M059J (cell line): ENCODE measurements at regions not wholly inside any gene's neighbourhood (a gene's known extent, or its start where the extent isn't known, plus 50 kb on each side); places are given as distances from the start of the nearest gene placed in this dataset.

Experiments used
- DNase-seq: peaks from one replicate; pipeline ENCODE4 v3.0.0-alpha.2; 2012; ENCODE audit warnings: low read depth

- peak; percentile 4 for DNase-seq
These were observed 484.8 kb upstream of the ID2 start for GRCh38 chr2:8197101-8197500.

GRCh38 chr2:8197825-8198224 is 484.0 kb upstream of the ID2 start:
- no peak for DNase-seq

GRCh38 chr2:8198766-8199382 is 483.0 kb upstream of the ID2 start:
- DNase-seq, result no peak

- peak; percentile 15 for DNase-seq
These were observed 479.7 kb upstream of the ID2 start for GRCh38 chr2:8202132-8202531.

- DNase-seq, result no peak
These were observed 478.5 kb upstream of the ID2 start for GRCh38 chr2:8203364-8203763.

GRCh38 chr2:8204711-8205110 is 477.1 kb upstream of the ID2 start:
- no peak for DNase-seq

GRCh38 chr2:8209494-8209893 is 472.4 kb upstream of the ID2 start:
- DNase-seq, result no peak

GRCh38 chr2:8211384-8211783 is 470.5 kb upstream of the ID2 start:
- DNase-seq, result no peak

- DNase-seq, result no peak
These were observed 469.6 kb upstream of the ID2 start for GRCh38 chr2:8212239-8212638.

- DNase-seq, result no peak
These were observed 467.7 kb upstream of the ID2 start for GRCh38 chr2:8214036-8214615.

GRCh38 chr2:8215159-8215863 is 466.5 kb upstream of the ID2 start:
- DNase-seq, result no peak

GRCh38 chr2:8215982-8216381 is 465.9 kb upstream of the ID2 start:
- DNase-seq, result no peak

GRCh38 chr2:8216397-8216796 is 465.5 kb upstream of the ID2 start:
- no peak for DNase-seq

- no peak for DNase-seq
These were observed 464.3 kb upstream of the ID2 start for GRCh38 chr2:8217468-8218030.

GRCh38 chr2:8219096-8219495 is 462.8 kb upstream of the ID2 start:
- DNase-seq, result no peak

- peak; percentile 20 for DNase-seq
These were observed 462.1 kb upstream of the ID2 start for GRCh38 chr2:8219631-8220355.

GRCh38 chr2:8222979-8223694 is 458.7 kb upstream of the ID2 start:
- DNase-seq, result no peak

- no peak for DNase-seq
These were observed 458.0 kb upstream of the ID2 start for GRCh38 chr2:8223695-8224346.

GRCh38 chr2:8224347-8225190 is 457.3 kb upstream of the ID2 start:
- no peak for DNase-seq

- DNase-seq, result no peak
These were observed 456.6 kb upstream of the ID2 start for GRCh38 chr2:8225266-8225665.
